ENCODE measurements at regions not wholly inside any gene's neighbourhood (a gene's known extent, or its start where the extent isn't known, plus 50 kb on each side); places are given as distances from the start of the nearest gene placed in this dataset.
"Not testable (repeated sequence)": the region's sequence is repeated elsewhere in the genome, so short reads cannot be mapped to it uniquely, and the experiment has no call there.

DNA sequence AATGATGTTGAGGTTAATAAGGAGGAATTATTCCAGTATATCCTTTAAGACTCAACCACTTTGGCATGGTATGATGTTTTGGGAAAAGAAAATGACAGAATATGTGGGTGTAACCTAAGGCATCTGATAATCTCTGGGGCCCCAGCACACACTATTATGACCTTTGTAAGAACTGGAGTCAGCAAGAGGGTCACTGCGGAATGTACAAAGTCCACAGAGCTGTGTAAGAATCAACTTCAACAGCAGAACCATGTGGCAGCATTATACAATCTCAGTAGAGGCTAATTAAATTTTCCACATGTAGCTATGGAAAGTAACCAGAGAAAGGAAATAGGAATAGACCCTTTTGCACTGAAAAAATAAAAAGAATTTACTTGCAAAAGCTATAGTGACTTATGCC, 445.1 kb upstream of the UBE2E3 start:
- CTCF ChIA-PET: no interaction called here
- TF ChIP-seq EZH2 (IDR thresholded peaks at IDR 0.05; ENCODE audit: low read depth): no peak
- TF ChIP-seq, protein P1, sequence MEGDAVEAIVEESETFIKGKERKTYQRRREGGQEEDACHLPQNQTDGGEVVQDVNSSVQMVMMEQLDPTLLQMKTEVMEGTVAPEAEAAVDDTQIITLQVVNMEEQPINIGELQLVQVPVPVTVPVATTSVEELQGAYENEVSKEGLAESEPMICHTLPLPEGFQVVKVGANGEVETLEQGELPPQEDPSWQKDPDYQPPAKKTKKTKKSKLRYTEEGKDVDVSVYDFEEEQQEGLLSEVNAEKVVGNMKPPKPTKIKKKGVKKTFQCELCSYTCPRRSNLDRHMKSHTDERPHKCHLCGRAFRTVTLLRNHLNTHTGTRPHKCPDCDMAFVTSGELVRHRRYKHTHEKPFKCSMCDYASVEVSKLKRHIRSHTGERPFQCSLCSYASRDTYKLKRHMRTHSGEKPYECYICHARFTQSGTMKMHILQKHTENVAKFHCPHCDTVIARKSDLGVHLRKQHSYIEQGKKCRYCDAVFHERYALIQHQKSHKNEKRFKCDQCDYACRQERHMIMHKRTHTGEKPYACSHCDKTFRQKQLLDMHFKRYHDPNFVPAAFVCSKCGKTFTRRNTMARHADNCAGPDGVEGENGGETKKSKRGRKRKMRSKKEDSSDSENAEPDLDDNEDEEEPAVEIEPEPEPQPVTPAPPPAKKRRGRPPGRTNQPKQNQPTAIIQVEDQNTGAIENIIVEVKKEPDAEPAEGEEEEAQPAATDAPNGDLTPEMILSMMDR (conservative IDR thresholded peaks at IDR 0.05): no peak
- Histone ChIP-seq H3K9me2 (ENCODE audit: insufficient read depth) (no peaks in the 10 kb centered on the region), H3K36me3 (ENCODE audit: low read depth) (no peaks in the 10 kb centered on the region), H3K27me3 (ENCODE audit: insufficient read depth, low read depth) (no peaks in the 10 kb centered on the region), H2AFZ (no peak overlapping the region), H3K4me3 (no peak overlapping the region), H4K20me1 (ENCODE audit: insufficient read depth) (no peaks in the 10 kb centered on the region), H3K9me3 (ENCODE audit: insufficient read depth, low read depth) (no peaks in the 10 kb centered on the region), H3K27ac (no peak overlapping the region), H3K4me1 (replicated peaks; ENCODE audit: insufficient read depth) (no peaks in the 10 kb centered on the region), H3F3A (ENCODE audit: insufficient read depth, low read depth) (no peaks in the 10 kb centered on the region), H3K79me2 (ENCODE audit: low read depth) (no peaks in the 10 kb centered on the region), H3K4me2 (no peak overlapping the region)
- DNase-seq: no peak
- intact Hi-C loops (cut with micrococcal nuclease; ENCODE audit: unreplicated experiment): no loop called here
- POLR2A ChIA-PET (ENCODE audit: unreplicated experiment): no interaction called here
- BruUV-seq (replicated peaks): no TSS peak

DNA sequence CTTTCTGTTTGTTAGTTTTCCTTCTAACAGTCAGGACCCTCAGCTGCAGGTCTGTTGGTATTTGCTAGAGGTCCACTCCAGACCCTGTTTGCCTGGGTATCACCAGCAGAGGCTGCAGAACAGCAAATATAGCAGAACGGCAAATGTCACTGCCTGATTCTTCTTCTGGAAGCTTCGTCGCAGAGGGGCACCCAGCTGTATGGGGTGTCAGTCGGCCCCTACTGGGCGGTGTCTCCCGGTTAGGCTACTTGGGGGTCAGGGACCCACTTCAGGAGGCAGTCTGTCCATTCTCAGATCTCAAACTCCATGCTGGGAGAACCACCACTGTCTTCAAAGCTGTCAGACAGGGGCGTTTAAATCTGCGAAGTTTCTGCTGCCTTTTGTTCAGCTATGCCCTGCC, 448.6 kb upstream of the UBE2E3 start:
- H3F3A ChIP-seq (ENCODE audit: insufficient read depth, low read depth); CTCF ChIA-PET; DNase-seq; H3K9me3 ChIP-seq (ENCODE audit: insufficient read depth, low read depth); POLR2A ChIA-PET (ENCODE audit: unreplicated experiment); H3K27ac ChIP-seq; H2AFZ ChIP-seq; H3K27me3 ChIP-seq (ENCODE audit: insufficient read depth, low read depth); intact Hi-C loops (cut with micrococcal nuclease; ENCODE audit: unreplicated experiment); H3K79me2 ChIP-seq (ENCODE audit: low read depth); BruUV-seq (replicated peaks); H3K4me3 ChIP-seq; H4K20me1 ChIP-seq (ENCODE audit: insufficient read depth); H3K4me1 ChIP-seq (replicated peaks; ENCODE audit: insufficient read depth); H3K36me3 ChIP-seq (ENCODE audit: low read depth); H3K9me2 ChIP-seq (ENCODE audit: insufficient read depth); H3K4me2 ChIP-seq: not testable (repeated sequence)

DNA sequence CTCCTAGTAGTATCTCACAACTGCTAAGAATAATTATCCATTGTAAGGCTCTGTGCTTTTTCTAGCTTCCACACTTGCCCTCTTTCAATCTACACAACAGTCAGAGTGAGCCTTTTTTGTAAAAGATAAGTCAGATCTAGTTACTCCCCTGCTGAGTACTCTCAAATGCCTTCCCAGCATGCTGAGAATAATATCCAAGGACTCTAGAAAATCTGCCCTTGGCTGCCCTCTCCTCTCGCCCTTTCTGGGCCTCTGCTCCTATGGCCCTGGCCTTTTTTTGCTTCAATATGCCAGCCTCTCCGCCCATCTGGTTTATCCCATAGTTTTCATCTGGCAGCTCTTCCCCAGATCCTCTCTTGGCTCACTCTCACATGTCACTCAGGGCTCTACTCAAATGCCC, 455.9 kb upstream of the UBE2E3 start:
- H4K20me1 ChIP-seq (ENCODE audit: insufficient read depth): no peaks in the 10 kb centered on the region
- peak overlapping the region; percentile 66 for H3K27ac ChIP-seq
- H3K4me3 ChIP-seq: no peak overlapping the region
- H3K27me3 ChIP-seq (ENCODE audit: insufficient read depth, low read depth): no peaks in the 10 kb centered on the region
- ChIA-PET POLR2A (ENCODE audit: unreplicated experiment) (no interaction called here), CTCF (interaction anchor here (0.6 to 0.8 kb wide), 2 partner anchors 334 to 534 kb away, joined by 4 to 7 read pairs; no protein-coding TSS in a partner anchor)
- H3K4me2 ChIP-seq: peak overlapping the region; percentile 39; the same call in 1 of the 2 replicates
- H2AFZ ChIP-seq: 0 out of 2 replicates have a peak overlapping the region, but pooled peaks have one; percentile 25
- H3K4me1 ChIP-seq (replicated peaks; ENCODE audit: insufficient read depth): peaks cover 42% of the 10 kb centered on the region
- no peak for DNase-seq
- intact Hi-C loops (cut with micrococcal nuclease; ENCODE audit: unreplicated experiment): loop anchor here (5.0 to 10.0 kb wide), 2 partner anchors 103 to 550 kb away; no protein-coding TSS in a partner anchor
- no peaks in the 10 kb centered on the region for H3K36me3 ChIP-seq (ENCODE audit: low read depth)
- H3K79me2 ChIP-seq (ENCODE audit: low read depth): no peaks in the 10 kb centered on the region
- TF ChIP-seq, protein P1 (conservative IDR thresholded peaks at IDR 0.05): no peak
- TF ChIP-seq EZH2 (IDR thresholded peaks at IDR 0.05; ENCODE audit: low read depth): no peak
- H3K9me2 ChIP-seq (ENCODE audit: insufficient read depth): no peaks in the 10 kb centered on the region
- no TSS peak for BruUV-seq (replicated peaks)
- H3F3A ChIP-seq (ENCODE audit: insufficient read depth, low read depth): peaks cover 7% of the 10 kb centered on the region
- peaks cover 23% of the 10 kb centered on the region; the same call in 1 of the 2 replicates for H3K9me3 ChIP-seq (ENCODE audit: insufficient read depth, low read depth)
